ENCODE measurements at regions not wholly inside any gene's neighbourhood (a gene's known extent, or its start where the extent isn't known, plus 50 kb on each side); places are given as distances from the start of the nearest gene placed in this dataset.

DNA sequence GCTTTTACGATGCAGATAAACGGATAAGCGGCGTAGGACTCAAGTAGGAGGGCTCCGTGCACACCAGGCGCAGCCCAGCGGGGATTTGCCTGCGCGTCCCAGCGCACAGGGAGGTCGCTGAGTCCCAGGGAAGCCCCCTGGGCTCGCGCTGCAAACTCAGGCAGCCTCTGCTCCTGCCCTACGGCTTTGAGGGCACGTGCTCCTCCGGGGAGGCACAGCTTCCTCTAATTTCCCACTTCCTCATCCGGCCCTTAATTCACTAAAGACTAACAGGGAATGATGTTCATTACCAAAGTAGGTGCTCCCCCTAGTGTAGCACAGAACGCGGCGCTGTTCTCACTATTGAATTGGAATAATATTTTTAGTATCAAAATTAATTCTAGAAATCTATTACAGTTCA is 825.4 kb downstream of the KCNJ18 start (continued):
- TF ChIP-seq JUNB (IDR thresholded peaks at IDR 0.05; ENCODE audit: unreplicated experiment) (no peak), ZNF114 (CRISPR knock-in tag; IDR thresholded peaks at IDR 0.05) (no peak), EZH2phosphoT487 (IDR thresholded peaks at IDR 0.05; ENCODE audit: unreplicated experiment) (no peak), NANOG (IDR thresholded peaks at IDR 0.05; ENCODE audit: borderline replicate concordance) (no peak), ZNF331 (CRISPR knock-in tag; IDR thresholded peaks at IDR 0.05; ENCODE audit: low read depth) (no peak)
- TF ChIP-seq, protein P1, sequence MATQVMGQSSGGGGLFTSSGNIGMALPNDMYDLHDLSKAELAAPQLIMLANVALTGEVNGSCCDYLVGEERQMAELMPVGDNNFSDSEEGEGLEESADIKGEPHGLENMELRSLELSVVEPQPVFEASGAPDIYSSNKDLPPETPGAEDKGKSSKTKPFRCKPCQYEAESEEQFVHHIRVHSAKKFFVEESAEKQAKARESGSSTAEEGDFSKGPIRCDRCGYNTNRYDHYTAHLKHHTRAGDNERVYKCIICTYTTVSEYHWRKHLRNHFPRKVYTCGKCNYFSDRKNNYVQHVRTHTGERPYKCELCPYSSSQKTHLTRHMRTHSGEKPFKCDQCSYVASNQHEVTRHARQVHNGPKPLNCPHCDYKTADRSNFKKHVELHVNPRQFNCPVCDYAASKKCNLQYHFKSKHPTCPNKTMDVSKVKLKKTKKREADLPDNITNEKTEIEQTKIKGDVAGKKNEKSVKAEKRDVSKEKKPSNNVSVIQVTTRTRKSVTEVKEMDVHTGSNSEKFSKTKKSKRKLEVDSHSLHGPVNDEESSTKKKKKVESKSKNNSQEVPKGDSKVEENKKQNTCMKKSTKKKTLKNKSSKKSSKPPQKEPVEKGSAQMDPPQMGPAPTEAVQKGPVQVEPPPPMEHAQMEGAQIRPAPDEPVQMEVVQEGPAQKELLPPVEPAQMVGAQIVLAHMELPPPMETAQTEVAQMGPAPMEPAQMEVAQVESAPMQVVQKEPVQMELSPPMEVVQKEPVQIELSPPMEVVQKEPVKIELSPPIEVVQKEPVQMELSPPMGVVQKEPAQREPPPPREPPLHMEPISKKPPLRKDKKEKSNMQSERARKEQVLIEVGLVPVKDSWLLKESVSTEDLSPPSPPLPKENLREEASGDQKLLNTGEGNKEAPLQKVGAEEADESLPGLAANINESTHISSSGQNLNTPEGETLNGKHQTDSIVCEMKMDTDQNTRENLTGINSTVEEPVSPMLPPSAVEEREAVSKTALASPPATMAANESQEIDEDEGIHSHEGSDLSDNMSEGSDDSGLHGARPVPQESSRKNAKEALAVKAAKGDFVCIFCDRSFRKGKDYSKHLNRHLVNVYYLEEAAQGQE (IDR thresholded peaks at IDR 0.05; ENCODE audit: unreplicated experiment) = no peak
- TF ChIP-seq, protein P2, sequence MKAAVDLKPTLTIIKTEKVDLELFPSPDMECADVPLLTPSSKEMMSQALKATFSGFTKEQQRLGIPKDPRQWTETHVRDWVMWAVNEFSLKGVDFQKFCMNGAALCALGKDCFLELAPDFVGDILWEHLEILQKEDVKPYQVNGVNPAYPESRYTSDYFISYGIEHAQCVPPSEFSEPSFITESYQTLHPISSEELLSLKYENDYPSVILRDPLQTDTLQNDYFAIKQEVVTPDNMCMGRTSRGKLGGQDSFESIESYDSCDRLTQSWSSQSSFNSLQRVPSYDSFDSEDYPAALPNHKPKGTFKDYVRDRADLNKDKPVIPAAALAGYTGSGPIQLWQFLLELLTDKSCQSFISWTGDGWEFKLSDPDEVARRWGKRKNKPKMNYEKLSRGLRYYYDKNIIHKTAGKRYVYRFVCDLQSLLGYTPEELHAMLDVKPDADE (IDR thresholded peaks at IDR 0.05) = no peak

DNA sequence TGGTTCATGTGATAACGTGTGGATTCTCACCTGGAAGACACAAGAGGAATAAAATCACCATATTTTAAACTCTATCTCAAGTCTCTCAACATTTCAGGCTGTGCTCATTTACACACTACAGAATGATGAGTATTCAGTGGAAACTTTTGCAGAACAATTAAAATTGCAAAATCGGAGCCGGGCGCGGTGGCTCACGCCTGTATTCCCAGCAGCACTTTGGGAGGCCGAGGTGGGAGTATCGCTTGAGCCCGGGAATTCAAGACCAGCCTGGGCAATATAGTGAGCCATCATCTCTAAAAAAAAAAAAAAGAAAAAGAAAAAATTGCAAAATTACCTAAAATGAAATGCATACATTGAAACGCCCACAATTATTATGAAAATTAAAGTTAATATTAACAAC is 825.9 kb downstream of the KCNJ18 start:
- H4K20me1 ChIP-seq (replicated peaks; ENCODE audit: insufficient read depth) = no peaks in the 10 kb centered on the region
- H3K27me3 ChIP-seq (ENCODE audit: insufficient read depth) = no peaks in the 10 kb centered on the region
- ATAC-seq (no peak), DNase-seq (ENCODE audit: low spot score) (no peak)
- H3K27ac Mint-ChIP-seq = no peak overlapping the region
- no peaks in the 10 kb centered on the region for H3K36me3 ChIP-seq (ENCODE audit: insufficient read depth)
- no peak overlapping the region for H2AFZ ChIP-seq
- no peak overlapping the region for H3K27ac ChIP-seq (ENCODE audit: low read depth)
- no peaks in the 10 kb centered on the region for H3K4me1 Mint-ChIP-seq
- H3K9me2 ChIP-seq (ENCODE audit: insufficient read depth) = no peaks in the 10 kb centered on the region
- H3K4me2 ChIP-seq = no peak overlapping the region
- H3K27me3 Mint-ChIP-seq (ENCODE audit: insufficient read depth, low read depth, poor library complexity) = no peaks in the 10 kb centered on the region
- H3F3A ChIP-seq (replicated peaks; ENCODE audit: low read depth) = no peaks in the 10 kb centered on the region
- peaks cover 15% of the 10 kb centered on the region; the same call in 2 of the 3 replicates for H3K36me3 Mint-ChIP-seq (ENCODE audit: low read depth)
- no peak overlapping the region for H3K4me3 Mint-ChIP-seq
- no peak overlapping the region for H3K4me3 ChIP-seq
- no peaks in the 10 kb centered on the region; the same call in 1 of the 3 replicates for H3K9me3 Mint-ChIP-seq
- H3K4me1 ChIP-seq (ENCODE audit: insufficient read depth) = no peaks in the 10 kb centered on the region
- no peaks in the 10 kb centered on the region for H3K79me2 ChIP-seq (replicated peaks; ENCODE audit: insufficient read depth)
- TF ChIP-seq POLR2AphosphoS5 (IDR thresholded peaks at IDR 0.05; ENCODE audit: low read depth) = no peak
- TF ChIP-seq, protein P2 (IDR thresholded peaks at IDR 0.05) = no peak
- no peak for TF ChIP-seq EZH2 (IDR thresholded peaks at IDR 0.05; ENCODE audit: low read depth, unreplicated experiment)
- TF ChIP-seq NANOG (IDR thresholded peaks at IDR 0.05; ENCODE audit: borderline replicate concordance) = no peak
- TF ChIP-seq, protein P1 (IDR thresholded peaks at IDR 0.05; ENCODE audit: unreplicated experiment) = no peak
- no peak for TF ChIP-seq EZH2phosphoT487 (IDR thresholded peaks at IDR 0.05; ENCODE audit: unreplicated experiment)
- TF ChIP-seq CREB1 (CRISPR knock-in tag; IDR thresholded peaks at IDR 0.05; ENCODE audit: low read depth) = no peak
